ENCODE measurements at regions not wholly inside any gene's neighbourhood (a gene's known extent, or its start where the extent isn't known, plus 50 kb on each side); places are given as distances from the start of the nearest gene placed in this dataset.

- DNase-seq (ENCODE audit: low spot score): no peak
These were observed 134.3 kb upstream of the MAN1A1 start for GRCh38 chr6:119483908-119484307.

- no peak for DNase-seq (ENCODE audit: low spot score)
These were observed 133.3 kb upstream of the MAN1A1 start for GRCh38 chr6:119482850-119483285.

- DNase-seq (ENCODE audit: low spot score): no peak
These were observed 132.4 kb upstream of the MAN1A1 start for GRCh38 chr6:119481976-119482375.

GRCh38 chr6:119480961-119481497, 131.5 kb upstream of the MAN1A1 start:
- DNase-seq (ENCODE audit: low spot score): no peak

GRCh38 chr6:119479860-119480655, 130.5 kb upstream of the MAN1A1 start:
- DNase-seq (ENCODE audit: low spot score): no peak

- DNase-seq (ENCODE audit: low spot score): no peak
These were observed 127.0 kb upstream of the MAN1A1 start for GRCh38 chr6:119476554-119476953.

GRCh38 chr6:119476024-119476423, 126.5 kb upstream of the MAN1A1 start:
- no peak for DNase-seq (ENCODE audit: low spot score)

- DNase-seq (ENCODE audit: low spot score): no peak
These were observed 121.5 kb upstream of the MAN1A1 start for GRCh38 chr6:119470893-119471542.

- peak; percentile 23 for DNase-seq (ENCODE audit: low spot score)
These were observed 118.0 kb upstream of the MAN1A1 start for GRCh38 chr6:119467488-119468081.

- no peak for DNase-seq (ENCODE audit: low spot score)
These were observed 116.7 kb upstream of the MAN1A1 start for GRCh38 chr6:119466226-119466625.

- DNase-seq (ENCODE audit: low spot score): no peak
These were observed 113.6 kb upstream of the MAN1A1 start for GRCh38 chr6:119463081-119463626.

- no peak for DNase-seq (ENCODE audit: low spot score)
These were observed 111.6 kb upstream of the MAN1A1 start for GRCh38 chr6:119461187-119461586.

- DNase-seq (ENCODE audit: low spot score): no peak
These were observed 109.8 kb upstream of the MAN1A1 start for GRCh38 chr6:119459207-119459974.

GRCh38 chr6:119454714-119455113, 105.2 kb upstream of the MAN1A1 start:
- DNase-seq (ENCODE audit: low spot score): no peak

- DNase-seq (ENCODE audit: low spot score): no peak
These were observed 104.0 kb upstream of the MAN1A1 start for GRCh38 chr6:119453242-119454200.

GRCh38 chr6:119449331-119450156, 100.0 kb upstream of the MAN1A1 start:
- no peak for DNase-seq (ENCODE audit: low spot score)

GRCh38 chr6:119447921-119448320, 98.4 kb upstream of the MAN1A1 start:
- no peak for DNase-seq (ENCODE audit: low spot score)

- peak; percentile 62 for DNase-seq (ENCODE audit: low spot score)
These were observed 97.0 kb upstream of the MAN1A1 start for GRCh38 chr6:119446609-119447008.

GRCh38 chr6:119446115-119446554, 96.6 kb upstream of the MAN1A1 start:
- DNase-seq (ENCODE audit: low spot score): no peak

GRCh38 chr6:119445666-119446065, 96.1 kb upstream of the MAN1A1 start:
- DNase-seq (ENCODE audit: low spot score): no peak

All from LoVo (cell line).